GM18517 (cell line): ENCODE measurements at regions not wholly inside any gene's neighbourhood (a gene's known extent, or its start where the extent isn't known, plus 50 kb on each side); places are given as distances from the start of the nearest gene placed in this dataset.

Experiments
- ATAC-seq: cut with Tn5 transposase; IDR thresholded peaks from one replicate; pipeline ENCODE4 v1.9.1; 2021; ENCODE audit warnings: mild to moderate bottlenecking, moderate library complexity; ENCODE audit not compliant: unreplicated experiment

- ATAC-seq: no peak
Measured at GRCh38 chr17:36861531-36861930, 75.7 kb upstream of the LHX1 start.

GRCh38 chr17:36862116-36862920 is 75.0 kb upstream of the LHX1 start:
- no peak for ATAC-seq

GRCh38 chr17:36863131-36863530 is 74.1 kb upstream of the LHX1 start:
- ATAC-seq: no peak

- no peak for ATAC-seq
Measured at GRCh38 chr17:36863676-36864612, 73.3 kb upstream of the LHX1 start.

GRCh38 chr17:36864827-36865430 is 72.3 kb upstream of the LHX1 start:
- no peak for ATAC-seq

- ATAC-seq: no peak
Measured at GRCh38 chr17:36867716-36868341, 69.4 kb upstream of the LHX1 start.

GRCh38 chr17:36868777-36869176 is 68.5 kb upstream of the LHX1 start:
- ATAC-seq: no peak

- no peak for ATAC-seq
Measured at GRCh38 chr17:36869441-36869840, 67.8 kb upstream of the LHX1 start.

GRCh38 chr17:36869856-36870719 is 67.2 kb upstream of the LHX1 start:
- ATAC-seq: no peak

GRCh38 chr17:36870720-36870999 is 66.6 kb upstream of the LHX1 start:
- no peak for ATAC-seq

GRCh38 chr17:36875698-36876293 is 61.5 kb upstream of the LHX1 start:
- ATAC-seq: no peak

- ATAC-seq: no peak
Measured at GRCh38 chr17:36876966-36877365, 60.3 kb upstream of the LHX1 start.

- no peak for ATAC-seq
Measured at GRCh38 chr17:36877771-36878170, 59.5 kb upstream of the LHX1 start.

GRCh38 chr17:36878216-36878615 is 59.1 kb upstream of the LHX1 start:
- no peak for ATAC-seq

GRCh38 chr17:36879027-36879426 is 58.2 kb upstream of the LHX1 start:
- ATAC-seq: no peak

- no peak for ATAC-seq
Measured at GRCh38 chr17:36879624-36880131, 57.6 kb upstream of the LHX1 start.

- ATAC-seq: no peak
Measured at GRCh38 chr17:36880268-36880905, 56.9 kb upstream of the LHX1 start.

GRCh38 chr17:36881323-36881722 is 56.0 kb upstream of the LHX1 start:
- ATAC-seq: no peak

- ATAC-seq: no peak
Measured at GRCh38 chr17:36884495-36885152, 52.7 kb upstream of the LHX1 start.
